ENCODE measurements at regions not wholly inside any gene's neighbourhood (a gene's known extent, or its start where the extent isn't known, plus 50 kb on each side); places are given as distances from the start of the nearest gene placed in this dataset.

GRCh38 chr6:120918137-120918536, 416.1 kb downstream of the TBC1D32 start:
- no peak for DNase-seq

GRCh38 chr6:120916844-120917243, 417.4 kb downstream of the TBC1D32 start:
- no peak for DNase-seq

GRCh38 chr6:120913486-120913885, 420.8 kb downstream of the TBC1D32 start:
- DNase-seq = no peak

GRCh38 chr6:120908767-120909166, 425.5 kb downstream of the TBC1D32 start:
- no peak for DNase-seq

- no peak for DNase-seq
Measured at GRCh38 chr6:120903836-120904235, 430.4 kb downstream of the TBC1D32 start.

GRCh38 chr6:120899932-120900331, 434.3 kb downstream of the TBC1D32 start:
- no peak for DNase-seq

GRCh38 chr6:120894077-120894476, 440.2 kb downstream of the TBC1D32 start:
- no peak for DNase-seq

- DNase-seq = no peak
Measured at GRCh38 chr6:120876931-120877330, 457.3 kb downstream of the TBC1D32 start.

- DNase-seq = no peak
Measured at GRCh38 chr6:120876424-120876823, 457.9 kb downstream of the TBC1D32 start.

GRCh38 chr6:120875900-120876299, 458.4 kb downstream of the TBC1D32 start:
- no peak for DNase-seq

- no peak for DNase-seq
Measured at GRCh38 chr6:120874422-120874821, 459.9 kb downstream of the TBC1D32 start.

GRCh38 chr6:120873125-120873865, 461.0 kb downstream of the TBC1D32 start:
- no peak for DNase-seq

- no peak for DNase-seq
Measured at GRCh38 chr6:120872262-120872578, 462.1 kb downstream of the TBC1D32 start.

- DNase-seq = no peak
Measured at GRCh38 chr6:120871416-120872261, 462.6 kb downstream of the TBC1D32 start.

GRCh38 chr6:120869397-120869796, 464.9 kb downstream of the TBC1D32 start:
- DNase-seq = no peak

GRCh38 chr6:120857422-120857821, 476.9 kb downstream of the TBC1D32 start:
- DNase-seq = no peak

GRCh38 chr6:120854583-120854982, 479.7 kb downstream of the TBC1D32 start:
- DNase-seq = no peak

GRCh38 chr6:120853489-120853888, 480.8 kb downstream of the TBC1D32 start:
- DNase-seq = no peak

- DNase-seq = no peak
Measured at GRCh38 chr6:120852293-120852849, 481.9 kb downstream of the TBC1D32 start.

GRCh38 chr6:120826253-120826652, 508.0 kb downstream of the TBC1D32 start:
- DNase-seq = peak; percentile 1

GRCh38 chr6:120816794-120817193, 517.5 kb downstream of the TBC1D32 start:
- no peak for DNase-seq

GRCh38 chr6:120805276-120805675, 529.0 kb downstream of the TBC1D32 start:
- DNase-seq = no peak

GRCh38 chr6:120804612-120805011, 529.7 kb downstream of the TBC1D32 start:
- no peak for DNase-seq

GRCh38 chr6:120786682-120787081, 547.6 kb downstream of the TBC1D32 start:
- DNase-seq = no peak

Measured in stimulated activated CD4-positive, alpha-beta T cell treated with anti-CD3 and anti-CD28 coated beads, Interleukin-4, amount 100 ng/mL, for 1 hour (primary cell).